Inferior parietal cortex (tissue), 1 donor: ENCODE measurements at regions not wholly inside any gene's neighbourhood (a gene's known extent, or its start where the extent isn't known, plus 50 kb on each side); places are given as distances from the start of the nearest gene placed in this dataset.

Experiments
- DNase-seq: peaks from one replicate; pipeline ENCODE4 v3.0.0-alpha.2; 2016; ENCODE audit errors: extremely low spot score

- no peak for DNase-seq
Measured at GRCh38 chr20:52783769-52784168, 188.4 kb upstream of the TSHZ2 start.

DNA sequence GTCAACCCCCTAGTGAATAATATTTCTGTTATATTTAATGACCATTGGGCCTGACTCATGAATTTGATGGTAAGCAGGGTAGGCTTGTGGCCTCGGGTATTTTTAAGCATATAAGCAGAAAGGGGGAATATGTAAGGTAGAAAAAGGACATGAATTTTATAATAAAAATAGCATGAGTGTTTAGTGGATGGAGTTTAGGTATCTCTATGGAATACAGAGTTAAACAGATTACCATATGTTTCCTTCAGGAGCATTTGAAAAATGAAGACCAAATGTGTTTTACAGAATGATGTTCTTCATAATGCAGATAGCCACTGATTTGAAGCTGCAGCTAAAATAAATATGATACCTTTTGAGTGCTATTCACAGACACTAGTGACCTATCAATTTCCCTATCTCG, 191.7 kb upstream of the TSHZ2 start:
- DNase-seq = no peak

DNA sequence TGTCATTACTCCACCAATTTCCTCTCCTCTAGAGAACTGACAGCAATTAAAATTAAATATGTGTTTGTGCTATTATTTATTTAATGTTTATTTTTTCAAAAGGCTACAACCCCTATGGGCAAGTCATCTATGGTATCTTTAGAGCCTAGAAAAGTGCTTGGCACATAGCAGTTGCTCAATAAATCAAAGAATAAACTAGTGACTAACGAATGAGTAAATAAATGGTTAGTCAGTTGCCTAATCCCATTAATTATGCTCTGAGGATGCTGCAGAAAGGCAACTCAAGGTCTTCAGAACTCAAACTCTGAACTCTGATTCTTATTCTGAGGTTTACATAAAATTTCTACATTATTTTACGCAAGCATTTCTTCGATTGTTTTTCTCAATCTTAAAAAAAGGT, 193.0 kb upstream of the TSHZ2 start:
- DNase-seq = no peak

GRCh38 chr20:52777171-52777570, 195.0 kb upstream of the TSHZ2 start:
- DNase-seq = no peak

GRCh38 chr20:52775786-52776185, 196.4 kb upstream of the TSHZ2 start:
- no peak for DNase-seq

GRCh38 chr20:52768694-52769093, 203.5 kb upstream of the TSHZ2 start:
- no peak for DNase-seq

- no peak for DNase-seq
Measured at GRCh38 chr20:52766645-52767435, 205.3 kb upstream of the TSHZ2 start.

DNA sequence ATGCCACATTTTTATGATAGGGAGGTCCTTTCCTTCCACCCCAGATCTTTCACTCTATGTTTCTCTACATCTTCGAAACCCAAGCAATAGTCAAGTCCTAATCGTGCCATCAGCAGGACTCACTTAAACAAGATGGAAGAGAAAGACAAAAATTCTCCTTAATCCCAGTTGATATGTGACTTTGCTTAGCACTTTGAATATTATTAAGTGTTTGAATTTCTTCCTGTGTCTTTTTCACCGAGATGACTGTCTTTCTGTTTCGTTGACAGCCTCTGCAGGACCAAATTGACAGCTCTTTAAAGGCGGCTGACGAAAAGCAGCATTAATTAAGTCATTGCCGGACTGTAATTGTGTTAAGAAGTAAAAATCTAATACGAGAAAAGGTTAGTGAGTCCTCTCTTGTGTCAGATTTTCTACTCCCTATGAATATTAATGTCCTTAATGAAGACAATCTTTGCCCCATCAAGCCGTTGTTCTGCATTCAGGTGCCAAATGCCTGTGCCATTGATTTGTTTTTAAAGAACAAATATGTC, 208.8 kb upstream of the TSHZ2 start:
- no peak for DNase-seq

GRCh38 chr20:52761867-52762266, 210.3 kb upstream of the TSHZ2 start:
- DNase-seq = no peak

DNA sequence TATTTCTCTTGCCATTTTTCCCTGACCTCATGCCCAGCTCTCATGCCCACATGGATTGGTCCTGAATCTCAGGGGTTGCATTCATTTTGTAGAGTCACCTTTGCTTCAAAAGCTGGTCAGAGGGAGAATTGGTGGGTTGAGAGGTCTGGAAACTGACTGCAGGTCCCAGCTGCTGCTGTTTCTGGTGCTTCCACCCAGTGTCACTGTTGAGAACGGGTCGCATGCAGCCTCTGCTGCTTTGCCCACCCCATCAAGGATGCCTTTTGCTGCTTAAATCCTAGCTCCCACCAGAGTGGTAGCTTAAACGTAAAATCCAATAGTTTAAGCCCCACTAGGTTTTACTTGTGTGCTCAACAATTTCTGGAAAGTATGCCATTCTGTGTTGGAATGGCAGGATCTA, 211.4 kb upstream of the TSHZ2 start:
- no peak for DNase-seq

DNA sequence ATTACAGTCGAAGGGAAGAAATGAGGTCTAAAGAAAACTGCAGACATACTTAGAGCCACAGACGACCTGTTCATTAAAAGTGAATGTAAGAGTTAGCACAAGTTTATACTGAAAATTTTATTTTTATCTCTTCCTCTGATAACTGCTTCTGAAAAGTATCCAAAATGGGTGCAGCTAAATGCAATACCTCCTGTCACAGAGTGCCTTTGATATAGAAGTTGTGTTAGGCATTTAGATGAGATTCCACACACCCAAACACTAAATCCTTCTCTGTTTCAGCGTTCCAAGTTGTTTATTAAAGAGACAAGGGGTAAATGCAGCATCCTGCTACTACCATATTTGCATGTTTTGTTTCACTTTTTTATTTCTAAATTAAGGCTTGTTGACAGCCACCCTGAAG, 214.7 kb upstream of the TSHZ2 start:
- no peak for DNase-seq

DNA sequence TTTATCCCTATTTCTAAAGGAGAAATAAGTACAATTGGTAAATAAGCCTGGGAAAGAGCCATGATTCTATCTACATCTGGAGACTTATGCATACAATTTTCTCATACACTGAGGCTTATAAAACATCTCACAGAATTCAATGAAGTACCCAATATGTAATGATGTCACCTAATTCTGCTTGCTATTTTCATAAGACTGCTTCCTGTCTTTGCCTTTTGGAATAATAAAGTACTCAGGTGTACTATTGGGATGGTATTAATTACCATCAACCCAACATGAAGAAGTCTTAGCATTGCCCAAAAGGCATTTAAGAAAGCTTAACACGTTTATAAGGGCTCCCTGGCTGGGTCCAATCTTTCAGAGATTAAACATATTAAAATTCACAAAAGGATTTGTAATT, 216.4 kb upstream of the TSHZ2 start:
- DNase-seq = no peak

- DNase-seq = no peak
Measured at GRCh38 chr20:52754366-52754765, 217.8 kb upstream of the TSHZ2 start.

- DNase-seq = no peak
Measured at GRCh38 chr20:52752023-52752422, 220.1 kb upstream of the TSHZ2 start.

- DNase-seq = no peak
Measured at GRCh38 chr20:52751571-52751970, 220.6 kb upstream of the TSHZ2 start.

DNA sequence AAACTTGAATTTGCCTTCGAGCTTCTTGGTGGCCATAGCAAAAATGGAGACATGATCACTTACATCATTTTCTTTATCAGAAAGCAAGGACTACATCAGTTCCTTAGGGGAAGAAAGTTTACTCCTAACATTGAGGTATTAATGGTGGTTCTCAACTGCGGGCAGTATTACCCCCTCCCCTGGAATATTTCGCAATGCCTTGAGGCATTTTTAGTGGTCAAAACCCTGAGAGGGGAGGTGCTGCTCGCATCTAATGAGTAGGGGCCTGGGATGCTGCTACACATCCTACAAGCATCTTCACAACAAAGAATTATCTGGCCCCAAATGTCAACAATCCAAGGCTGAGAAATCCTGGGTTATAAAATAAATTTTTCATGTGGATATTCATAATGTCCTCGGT, 222.2 kb upstream of the TSHZ2 start:
- no peak for DNase-seq

- peak; percentile 8 for DNase-seq
Measured at GRCh38 chr20:52748990-52749389, 223.2 kb upstream of the TSHZ2 start.

GRCh38 chr20:52748285-52748932, 223.7 kb upstream of the TSHZ2 start:
- DNase-seq = peak; percentile 9

- no peak for DNase-seq
Measured at GRCh38 chr20:52747845-52748284, 224.3 kb upstream of the TSHZ2 start.

GRCh38 chr20:52746770-52747169, 225.4 kb upstream of the TSHZ2 start:
- DNase-seq = no peak

GRCh38 chr20:52746190-52746589, 226.0 kb upstream of the TSHZ2 start:
- DNase-seq = no peak

GRCh38 chr20:52744441-52744840, 227.7 kb upstream of the TSHZ2 start:
- DNase-seq = no peak

DNA sequence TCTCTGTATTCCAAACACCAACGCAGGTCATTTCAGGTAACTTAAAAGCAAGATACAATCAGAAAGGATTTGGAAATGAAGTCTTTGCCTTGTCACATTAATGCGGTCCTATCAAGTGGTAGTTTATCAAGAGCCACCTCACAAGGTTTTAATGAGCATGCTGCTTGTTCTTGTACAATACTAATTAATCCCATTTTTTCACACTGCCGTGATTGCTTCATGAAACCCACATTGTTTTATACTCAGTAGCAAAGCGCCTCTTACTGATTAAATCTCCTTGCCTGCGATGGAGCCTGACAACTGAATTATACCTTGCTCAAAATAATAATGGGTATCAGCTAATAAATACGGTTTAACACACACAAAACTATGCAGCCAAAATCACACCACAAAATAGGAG, 234.1 kb upstream of the TSHZ2 start:
- DNase-seq = no peak
